ENCODE measurements at regions not wholly inside any gene's neighbourhood (a gene's known extent, or its start where the extent isn't known, plus 50 kb on each side); places are given as distances from the start of the nearest gene placed in this dataset.

DNA sequence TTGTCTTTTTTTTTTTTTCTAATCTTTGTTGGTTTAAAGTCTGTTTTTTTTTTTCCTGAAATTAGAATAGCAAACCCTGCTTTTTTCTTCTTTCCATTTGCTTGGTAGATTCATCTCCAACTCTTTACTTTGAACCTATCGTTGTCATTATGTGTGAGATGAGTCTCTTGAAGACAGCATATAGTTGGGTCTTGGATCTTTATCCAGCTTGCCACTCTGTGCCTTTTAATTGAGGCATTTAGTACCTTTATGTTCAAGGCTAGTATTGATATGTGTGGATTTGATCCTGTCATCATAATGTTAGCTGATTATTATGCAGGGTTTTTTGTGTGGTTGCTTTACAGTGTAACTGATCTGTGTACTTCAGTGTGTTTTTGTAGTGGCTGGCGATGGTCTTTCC lies 383.8 kb downstream of the MAN2A1 start:
- no peak overlapping the region for H3K4me3 ChIP-seq (ENCODE audit: severe bottlenecking)
- no peaks in the 10 kb centered on the region for H3K9me3 ChIP-seq (ENCODE audit: severe bottlenecking)
- no peaks in the 10 kb centered on the region for H3K4me1 ChIP-seq (ENCODE audit: insufficient read depth, poor library complexity, severe bottlenecking)
- ATAC-seq (ENCODE audit: low read depth): no peak
- H3K36me3 ChIP-seq (ENCODE audit: low read depth): no peaks in the 10 kb centered on the region
- H3K27ac ChIP-seq (ENCODE audit: poor library complexity, severe bottlenecking): no peak overlapping the region
- no peaks in the 10 kb centered on the region for H3K27me3 ChIP-seq (ENCODE audit: insufficient read depth, poor library complexity, severe bottlenecking)
- TF ChIP-seq, protein P1, sequence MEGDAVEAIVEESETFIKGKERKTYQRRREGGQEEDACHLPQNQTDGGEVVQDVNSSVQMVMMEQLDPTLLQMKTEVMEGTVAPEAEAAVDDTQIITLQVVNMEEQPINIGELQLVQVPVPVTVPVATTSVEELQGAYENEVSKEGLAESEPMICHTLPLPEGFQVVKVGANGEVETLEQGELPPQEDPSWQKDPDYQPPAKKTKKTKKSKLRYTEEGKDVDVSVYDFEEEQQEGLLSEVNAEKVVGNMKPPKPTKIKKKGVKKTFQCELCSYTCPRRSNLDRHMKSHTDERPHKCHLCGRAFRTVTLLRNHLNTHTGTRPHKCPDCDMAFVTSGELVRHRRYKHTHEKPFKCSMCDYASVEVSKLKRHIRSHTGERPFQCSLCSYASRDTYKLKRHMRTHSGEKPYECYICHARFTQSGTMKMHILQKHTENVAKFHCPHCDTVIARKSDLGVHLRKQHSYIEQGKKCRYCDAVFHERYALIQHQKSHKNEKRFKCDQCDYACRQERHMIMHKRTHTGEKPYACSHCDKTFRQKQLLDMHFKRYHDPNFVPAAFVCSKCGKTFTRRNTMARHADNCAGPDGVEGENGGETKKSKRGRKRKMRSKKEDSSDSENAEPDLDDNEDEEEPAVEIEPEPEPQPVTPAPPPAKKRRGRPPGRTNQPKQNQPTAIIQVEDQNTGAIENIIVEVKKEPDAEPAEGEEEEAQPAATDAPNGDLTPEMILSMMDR (IDR thresholded peaks at IDR 0.05; ENCODE audit: poor library complexity, severe bottlenecking): no peak
- no peak for DNase-seq (ENCODE audit: low spot score)

DNA sequence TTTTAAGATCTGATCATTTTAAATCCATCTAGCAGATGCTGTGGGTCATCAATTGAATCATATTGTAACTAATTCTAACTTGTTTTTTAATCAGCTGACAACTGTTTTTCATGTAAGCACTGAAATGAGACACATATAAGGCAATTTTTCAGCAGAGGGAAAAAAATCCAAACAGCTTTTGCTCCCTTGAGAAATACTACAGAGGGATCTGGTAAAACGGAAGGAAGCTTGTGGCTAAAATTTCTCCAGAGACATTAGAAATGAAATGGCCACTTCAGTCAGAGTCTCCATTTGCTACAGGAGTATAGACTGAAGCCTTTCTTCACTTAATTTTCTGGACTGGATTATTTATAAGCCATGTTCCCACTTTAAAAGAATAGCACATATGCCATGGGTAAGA lies 385.9 kb downstream of the MAN2A1 start:
- Histone ChIP-seq H3K9me3 (ENCODE audit: severe bottlenecking) (no peaks in the 10 kb centered on the region), H3K4me1 (ENCODE audit: insufficient read depth, poor library complexity, severe bottlenecking) (no peaks in the 10 kb centered on the region), H3K36me3 (ENCODE audit: low read depth) (no peaks in the 10 kb centered on the region), H3K4me3 (ENCODE audit: severe bottlenecking) (no peak overlapping the region), H3K27ac (ENCODE audit: poor library complexity, severe bottlenecking) (no peak overlapping the region), H3K27me3 (ENCODE audit: insufficient read depth, poor library complexity, severe bottlenecking) (peaks cover 4% of the 10 kb centered on the region)
- DNase-seq (ENCODE audit: low spot score): no peak
- TF ChIP-seq, protein P1 (IDR thresholded peaks at IDR 0.05; ENCODE audit: poor library complexity, severe bottlenecking): no peak
- ATAC-seq (ENCODE audit: low read depth): no peak

DNA sequence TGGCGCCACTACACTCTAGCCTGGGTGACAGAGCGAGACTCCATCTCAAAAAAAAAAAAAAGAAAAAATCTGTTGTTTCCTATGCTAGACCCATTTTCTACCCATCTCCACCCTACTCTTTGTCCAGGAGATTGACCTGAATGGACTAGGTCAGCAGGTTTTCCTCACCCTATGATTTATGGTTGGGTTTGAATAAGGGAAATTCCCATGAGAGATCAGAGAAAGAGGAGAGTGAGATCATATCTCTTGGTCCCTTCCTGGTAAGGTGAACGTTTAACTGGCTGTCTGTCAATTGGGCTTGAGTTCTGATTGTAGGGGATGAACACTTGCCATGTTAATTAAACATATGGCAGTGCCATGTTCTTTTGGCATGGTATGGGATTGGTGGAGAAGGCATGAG lies 387.4 kb downstream of the MAN2A1 start:
- no peak overlapping the region for H3K27ac ChIP-seq (ENCODE audit: poor library complexity, severe bottlenecking)
- no peaks in the 10 kb centered on the region for H3K36me3 ChIP-seq (ENCODE audit: low read depth)
- H3K27me3 ChIP-seq (ENCODE audit: insufficient read depth, poor library complexity, severe bottlenecking): peaks cover 4% of the 10 kb centered on the region
- no peak for ATAC-seq (ENCODE audit: low read depth)
- TF ChIP-seq, protein P1 (IDR thresholded peaks at IDR 0.05; ENCODE audit: poor library complexity, severe bottlenecking): no peak
- no peak for DNase-seq (ENCODE audit: low spot score)
- H3K4me1 ChIP-seq (ENCODE audit: insufficient read depth, poor library complexity, severe bottlenecking): no peaks in the 10 kb centered on the region
- no peaks in the 10 kb centered on the region for H3K9me3 ChIP-seq (ENCODE audit: severe bottlenecking)
- no peak overlapping the region for H3K4me3 ChIP-seq (ENCODE audit: severe bottlenecking)

DNA sequence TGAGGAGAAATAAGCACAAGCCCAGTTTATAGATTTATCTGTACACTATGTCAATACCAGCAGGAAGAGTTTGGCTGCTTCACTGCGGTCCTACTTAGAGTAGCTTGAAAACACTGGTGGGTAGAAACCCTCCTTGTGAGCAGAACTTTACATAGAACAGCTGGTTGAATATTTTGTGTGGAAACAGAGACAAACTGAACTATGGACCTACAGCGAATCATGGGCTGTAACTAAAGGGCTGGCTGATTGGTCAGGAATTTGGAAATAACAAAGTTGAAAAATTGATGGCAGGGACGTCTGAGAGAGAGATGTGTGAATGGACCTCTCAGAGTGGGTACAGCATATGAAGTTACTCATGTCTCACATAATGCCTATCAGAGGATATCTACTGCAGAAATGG lies 392.5 kb downstream of the MAN2A1 start:
- no peak overlapping the region for H3K27ac ChIP-seq (ENCODE audit: poor library complexity, severe bottlenecking)
- H3K27me3 ChIP-seq (ENCODE audit: insufficient read depth, poor library complexity, severe bottlenecking): peaks cover 4% of the 10 kb centered on the region
- TF ChIP-seq, protein P1 (IDR thresholded peaks at IDR 0.05; ENCODE audit: poor library complexity, severe bottlenecking): no peak
- H3K9me3 ChIP-seq (ENCODE audit: severe bottlenecking): no peaks in the 10 kb centered on the region
- no peak overlapping the region for H3K4me3 ChIP-seq (ENCODE audit: severe bottlenecking)
- H3K4me1 ChIP-seq (ENCODE audit: insufficient read depth, poor library complexity, severe bottlenecking): peaks cover 6% of the 10 kb centered on the region
- H3K36me3 ChIP-seq (ENCODE audit: low read depth): no peaks in the 10 kb centered on the region
- DNase-seq (ENCODE audit: low spot score) (no peak), ATAC-seq (ENCODE audit: low read depth) (no peak)

DNA sequence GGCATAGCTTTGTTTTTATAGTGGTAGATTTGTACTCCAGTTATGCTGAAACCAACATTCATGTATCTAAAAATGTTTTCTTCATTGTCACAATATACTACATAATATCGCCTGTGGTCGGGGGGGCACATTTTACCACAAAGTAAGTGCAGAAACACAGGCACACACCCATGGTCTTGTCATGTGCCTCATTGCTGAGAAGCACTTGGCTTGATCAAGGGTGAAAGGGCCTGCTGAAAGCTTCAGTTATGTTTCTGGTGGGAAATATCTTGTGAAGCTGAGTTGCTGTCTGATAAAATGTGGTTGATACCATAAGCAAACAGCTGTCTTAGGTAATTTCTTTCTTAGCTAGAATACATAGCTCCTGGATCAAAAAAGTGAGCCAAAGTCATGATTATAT lies 393.1 kb downstream of the MAN2A1 start:
- ATAC-seq (ENCODE audit: low read depth): no peak
- DNase-seq (ENCODE audit: low spot score): no peak
- Histone ChIP-seq H3K27me3 (ENCODE audit: insufficient read depth, poor library complexity, severe bottlenecking) (peaks cover 4% of the 10 kb centered on the region), H3K4me1 (ENCODE audit: insufficient read depth, poor library complexity, severe bottlenecking) (peaks cover 13% of the 10 kb centered on the region), H3K27ac (ENCODE audit: poor library complexity, severe bottlenecking) (no peak overlapping the region), H3K9me3 (ENCODE audit: severe bottlenecking) (no peaks in the 10 kb centered on the region), H3K4me3 (ENCODE audit: severe bottlenecking) (no peak overlapping the region), H3K36me3 (ENCODE audit: low read depth) (no peaks in the 10 kb centered on the region)
- TF ChIP-seq, protein P1 (IDR thresholded peaks at IDR 0.05; ENCODE audit: poor library complexity, severe bottlenecking): no peak

Measured in RWPE2 (cell line).